Breast epithelium (tissue), 4 donors: ENCODE measurements at regions not wholly inside any gene's neighbourhood (a gene's known extent, or its start where the extent isn't known, plus 50 kb on each side); places are given as distances from the start of the nearest gene placed in this dataset.

Experiments
- DNase-seq, 2 donors: peaks; one replicate each; pipeline ENCODE4 v3.0.0-alpha.2; 2019; ENCODE audit warnings: low spot score in 2 of 2
- H3K27ac ChIP-seq, 2 donors: fragments of 200-600 bp; sonication (generic) in 1 of 2; one replicate each; pipeline ENCODE4 v1.5.1; 2016 to 2019; ENCODE audit warnings: mild to moderate bottlenecking in 1 of 2
- H3K27me3 ChIP-seq, 2 donors: fragments of 200-600 bp; sonication (generic) in 1 of 2; one replicate each; pipeline versions ENCODE4 v1.5.1 to v1.6.0; 2017 to 2019; ENCODE audit warnings: control low read depth in 1 of 2, mild to moderate bottlenecking in 1 of 2
- H3K36me3 ChIP-seq: fragments of 200-600 bp; one replicate; pipeline ENCODE4 v1.5.1; 2019
- H3K4me1 ChIP-seq, 2 donors: fragments of 200-600 bp; sonication (generic); one replicate each; pipeline ENCODE4 v1.5.1; 2016 to 2019; ENCODE audit warnings: control low read depth in 1 of 2
- H3K4me3 ChIP-seq, 3 donors: fragments of 200-600 bp; sonication (generic); 1 replicate in 2 of 3; 2 replicates in 1 of 3; pipeline ENCODE4 v1.5.1; 2016 to 2019; ENCODE audit warnings: mild to moderate bottlenecking in 3 of 3, moderate library complexity in 2 of 3
- H3K9me3 ChIP-seq, 2 donors: fragments of 200-600 bp; sonication (generic) in 1 of 2; one replicate each; pipeline ENCODE4 v1.5.1; 2016 to 2019; ENCODE audit warnings: control low read depth in 1 of 2
- POLR2A ChIP-seq: fragments of 450-650 bp; IDR thresholded peaks from one replicate; pipeline ENCODE4 v1.6.1; 2016; ENCODE audit warnings: antibody characterized with exemption, mild to moderate bottlenecking, moderate library complexity
- POLR2AphosphoS5 ChIP-seq, 3 donors: sonication (generic); formaldehyde crosslinking; IDR thresholded peaks; one replicate each; pipeline ENCODE4 v1.6.1; 2017; ENCODE audit warnings: antibody characterized with exemption in 3 of 3
- intact Hi-C: fragments of 100-400 bp; cut with DNase I; formaldehyde crosslinking; loops from one replicate; pipeline ENCODE4 v1.15.1; 2023; ENCODE audit warnings: low total_unique reads
- TF ChIP-seq, protein P1 (sequence below), 3 donors: fragments of 450-650 bp; IDR thresholded peaks; one replicate each; pipeline ENCODE4 v1.5.1; 2016 to 2017; ENCODE audit warnings: antibody characterized with exemption in 3 of 3, mild to moderate bottlenecking in 3 of 3, moderate library complexity in 3 of 3

DNA sequence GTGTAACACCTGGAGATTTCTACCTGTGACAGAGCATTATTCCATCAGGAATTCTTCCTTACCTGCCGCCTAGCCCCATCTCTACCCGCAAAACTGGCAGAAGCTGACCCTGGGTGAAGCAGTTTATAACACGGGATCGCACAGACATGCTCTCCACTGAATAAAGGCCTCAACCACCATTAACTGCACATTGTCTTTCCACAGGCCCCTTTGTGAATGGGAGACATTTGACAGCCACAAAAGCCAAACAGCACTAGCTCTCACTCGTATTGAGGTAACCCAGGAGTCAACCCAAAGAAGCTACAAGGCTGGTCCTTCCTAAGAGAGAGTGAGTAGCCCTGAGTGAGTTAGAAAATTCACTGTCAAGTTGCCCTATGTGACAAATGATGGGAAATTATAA, 135.6 kb downstream of the RCN1 start:
- no peaks in the 10 kb centered on the region for H3K4me1 ChIP-seq
- H3K27me3 ChIP-seq, result no peaks in the 10 kb centered on the region
- no peak for DNase-seq
- TF ChIP-seq POLR2AphosphoS5 (IDR thresholded peaks at IDR 0.05) (no peak), POLR2A (no peak)
- TF ChIP-seq, protein P1, sequence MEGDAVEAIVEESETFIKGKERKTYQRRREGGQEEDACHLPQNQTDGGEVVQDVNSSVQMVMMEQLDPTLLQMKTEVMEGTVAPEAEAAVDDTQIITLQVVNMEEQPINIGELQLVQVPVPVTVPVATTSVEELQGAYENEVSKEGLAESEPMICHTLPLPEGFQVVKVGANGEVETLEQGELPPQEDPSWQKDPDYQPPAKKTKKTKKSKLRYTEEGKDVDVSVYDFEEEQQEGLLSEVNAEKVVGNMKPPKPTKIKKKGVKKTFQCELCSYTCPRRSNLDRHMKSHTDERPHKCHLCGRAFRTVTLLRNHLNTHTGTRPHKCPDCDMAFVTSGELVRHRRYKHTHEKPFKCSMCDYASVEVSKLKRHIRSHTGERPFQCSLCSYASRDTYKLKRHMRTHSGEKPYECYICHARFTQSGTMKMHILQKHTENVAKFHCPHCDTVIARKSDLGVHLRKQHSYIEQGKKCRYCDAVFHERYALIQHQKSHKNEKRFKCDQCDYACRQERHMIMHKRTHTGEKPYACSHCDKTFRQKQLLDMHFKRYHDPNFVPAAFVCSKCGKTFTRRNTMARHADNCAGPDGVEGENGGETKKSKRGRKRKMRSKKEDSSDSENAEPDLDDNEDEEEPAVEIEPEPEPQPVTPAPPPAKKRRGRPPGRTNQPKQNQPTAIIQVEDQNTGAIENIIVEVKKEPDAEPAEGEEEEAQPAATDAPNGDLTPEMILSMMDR (IDR thresholded peaks at IDR 0.05), result no peak
- H3K9me3 ChIP-seq, result no peaks in the 10 kb centered on the region
- H3K36me3 ChIP-seq, result no peaks in the 10 kb centered on the region
- H3K27ac ChIP-seq, result no peak overlapping the region
- intact Hi-C loops, result no loop called here
- no peak overlapping the region for H3K4me3 ChIP-seq

DNA sequence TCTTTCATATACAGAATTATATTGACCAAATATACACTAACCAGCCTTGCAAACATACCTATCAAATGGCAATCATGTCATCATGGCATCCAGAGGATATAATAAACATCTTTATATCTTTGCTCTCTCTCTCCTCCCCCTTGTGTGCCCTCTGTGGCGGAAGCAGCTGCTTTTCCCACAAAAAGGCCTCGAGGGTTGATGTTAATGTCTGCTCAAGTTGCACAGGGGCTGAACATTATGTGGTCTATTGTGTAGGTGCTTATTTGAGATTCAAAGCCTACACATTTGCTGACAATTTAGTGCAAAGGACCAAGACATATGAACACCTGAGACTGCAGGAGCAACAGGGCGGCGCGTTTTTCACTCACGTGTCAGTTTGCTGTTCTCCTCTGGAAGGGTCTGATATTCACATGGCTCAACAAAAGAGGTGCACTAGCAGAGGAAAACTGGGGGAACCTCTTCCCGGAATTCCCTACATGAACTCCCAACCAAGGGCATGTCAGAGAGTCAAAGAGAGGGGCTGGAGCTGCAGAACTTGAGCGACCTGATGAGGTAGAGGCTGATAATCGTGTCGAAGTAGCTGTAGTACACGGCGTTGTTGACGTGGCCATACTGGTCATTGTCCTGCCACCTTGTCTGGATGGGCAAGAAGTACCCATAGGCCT, 138.8 kb downstream of the RCN1 start:
- intact Hi-C loops, result no loop called here
- Histone ChIP-seq H3K36me3 (no peaks in the 10 kb centered on the region), H3K4me1 (no peaks in the 10 kb centered on the region), H3K9me3 (no peaks in the 10 kb centered on the region), H3K4me3 (no peak overlapping the region), H3K27me3 (no peaks in the 10 kb centered on the region), H3K27ac (no peak overlapping the region)
- no peak for DNase-seq
- TF ChIP-seq, protein P1 (IDR thresholded peaks at IDR 0.05), result no peak
- TF ChIP-seq POLR2AphosphoS5 (IDR thresholded peaks at IDR 0.05), result no peak
- no peak for TF ChIP-seq POLR2A

DNA sequence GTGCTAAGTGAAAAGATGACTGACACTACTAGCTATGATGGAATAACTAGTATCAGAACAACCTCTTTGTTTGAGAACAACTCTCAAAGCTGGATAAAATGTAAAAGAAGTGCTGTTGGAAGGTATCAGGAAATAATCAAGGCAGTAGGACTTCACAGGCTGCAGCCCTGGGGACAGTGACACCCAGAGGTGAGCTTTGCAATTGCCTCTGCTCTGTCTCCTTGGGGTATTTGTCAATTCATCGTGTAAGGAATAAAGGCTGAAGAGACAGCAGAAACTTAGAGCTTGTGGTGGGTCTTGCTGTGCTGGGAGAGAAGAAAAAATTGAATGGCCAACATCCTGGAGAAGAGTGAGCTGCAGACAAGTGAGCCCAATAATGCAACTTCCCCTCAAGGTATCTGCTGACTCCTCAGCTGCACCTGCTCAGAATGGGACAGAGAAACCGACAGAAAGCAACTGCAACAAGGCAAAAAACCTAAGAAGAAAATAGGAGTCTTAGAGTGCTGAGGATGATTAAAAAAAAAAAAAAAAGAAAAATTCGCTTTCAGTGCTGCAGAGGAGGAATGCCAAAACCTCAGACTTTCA, 141.1 kb downstream of the RCN1 start:
- TF ChIP-seq POLR2A (no peak), POLR2AphosphoS5 (IDR thresholded peaks at IDR 0.05) (no peak)
- TF ChIP-seq, protein P1 (IDR thresholded peaks at IDR 0.05), result no peak
- Histone ChIP-seq H3K9me3 (no peaks in the 10 kb centered on the region), H3K27me3 (no peaks in the 10 kb centered on the region), H3K4me3 (no peak overlapping the region), H3K36me3 (no peaks in the 10 kb centered on the region), H3K4me1 (no peaks in the 10 kb centered on the region), H3K27ac (no peak overlapping the region)
- intact Hi-C loops, result no loop called here
- DNase-seq, result no peak

DNA sequence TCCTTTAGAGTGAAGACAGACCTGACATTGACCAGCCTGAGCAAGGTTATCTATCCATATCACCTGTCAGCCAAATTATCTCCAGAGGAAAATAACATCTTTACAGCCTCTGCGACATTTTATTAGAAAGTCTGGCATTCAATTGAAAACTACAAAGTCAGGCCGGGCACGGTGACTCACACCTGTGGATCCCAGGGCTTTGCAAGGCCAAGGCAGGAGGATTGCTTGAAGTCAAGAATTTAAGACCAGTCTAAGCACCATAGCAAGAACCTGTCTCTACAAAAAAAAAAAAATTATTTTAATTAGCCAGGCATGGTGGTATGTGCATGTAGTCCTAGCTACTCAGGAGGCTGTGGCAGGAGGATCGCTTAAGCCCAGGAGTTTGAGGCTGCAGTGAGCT, 141.6 kb downstream of the RCN1 start:
- H3K9me3 ChIP-seq, result no peaks in the 10 kb centered on the region
- no peak overlapping the region for H3K27ac ChIP-seq
- H3K36me3 ChIP-seq, result no peaks in the 10 kb centered on the region
- intact Hi-C loops, result no loop called here
- H3K4me1 ChIP-seq, result no peaks in the 10 kb centered on the region
- H3K4me3 ChIP-seq, result no peak overlapping the region
- no peaks in the 10 kb centered on the region for H3K27me3 ChIP-seq
- DNase-seq, result no peak
- no peak for TF ChIP-seq POLR2A
- TF ChIP-seq, protein P1 (IDR thresholded peaks at IDR 0.05), result no peak
- TF ChIP-seq POLR2AphosphoS5 (IDR thresholded peaks at IDR 0.05), result no peak

DNA sequence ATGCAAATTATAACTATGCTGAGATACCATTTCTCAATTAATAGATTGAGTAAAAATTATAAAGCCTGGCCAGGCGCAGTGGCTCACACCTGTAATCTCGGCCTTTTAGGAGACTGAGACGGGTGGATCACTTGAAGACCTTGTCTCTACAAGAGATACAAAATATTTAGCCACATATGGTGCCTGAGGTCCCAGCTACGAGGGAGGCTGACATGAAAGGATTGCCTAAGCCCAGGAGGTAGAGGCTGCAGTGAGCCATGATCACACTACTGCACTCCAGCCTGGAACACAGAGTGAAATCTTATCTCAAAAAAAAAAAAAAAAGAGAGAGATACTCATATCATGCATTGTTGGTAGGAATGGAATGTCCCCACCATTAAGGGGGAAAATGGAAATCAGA, 142.4 kb downstream of the RCN1 start:
- Histone ChIP-seq H3K27me3 (no peaks in the 10 kb centered on the region), H3K4me3 (no peak overlapping the region), H3K4me1 (no peaks in the 10 kb centered on the region), H3K36me3 (no peaks in the 10 kb centered on the region), H3K9me3 (no peaks in the 10 kb centered on the region), H3K27ac (no peak overlapping the region)
- intact Hi-C loops, result no loop called here
- TF ChIP-seq POLR2A (no peak), POLR2AphosphoS5 (IDR thresholded peaks at IDR 0.05) (no peak)
- TF ChIP-seq, protein P1 (IDR thresholded peaks at IDR 0.05), result no peak
- no peak for DNase-seq
